NCI-H2171 treated with DMSO at 0.1 percent for 48 hours (cell line): ENCODE measurements at regions not wholly inside any gene's neighbourhood (a gene's known extent, or its start where the extent isn't known, plus 50 kb on each side); places are given as distances from the start of the nearest gene placed in this dataset.
"Not testable (repeated sequence)": the region's sequence is repeated elsewhere in the genome, so short reads cannot be mapped to it uniquely, and the experiment has no call there.

Source experiments
- DNase-seq: peaks from one replicate; lab custom pipeline; 2025; lab: John Stamatoyannopoulos, UW

- no peak for DNase-seq
Measured at GRCh38 chr4:55251896-55252295, 94.1 kb upstream of the SRD5A3 start.

- no peak for DNase-seq
Measured at GRCh38 chr4:55253948-55254593, 92.0 kb upstream of the SRD5A3 start.

GRCh38 chr4:55255179-55255578 lies 90.9 kb upstream of the SRD5A3 start:
- DNase-seq = no peak

GRCh38 chr4:55256787-55257186 lies 89.3 kb upstream of the SRD5A3 start:
- no peak for DNase-seq

- DNase-seq = no peak
Measured at GRCh38 chr4:55258152-55258865, 87.7 kb upstream of the SRD5A3 start.

- no peak for DNase-seq
Measured at GRCh38 chr4:55259294-55259693, 86.7 kb upstream of the SRD5A3 start.

GRCh38 chr4:55269470-55269869 lies 76.6 kb upstream of the SRD5A3 start:
- no peak for DNase-seq

GRCh38 chr4:55269995-55270394 lies 76.0 kb upstream of the SRD5A3 start:
- no peak for DNase-seq

- no peak for DNase-seq
Measured at GRCh38 chr4:55270481-55270880, 75.6 kb upstream of the SRD5A3 start.

- no peak for DNase-seq
Measured at GRCh38 chr4:55272102-55272501, 73.9 kb upstream of the SRD5A3 start.

- no peak for DNase-seq
Measured at GRCh38 chr4:55272589-55272988, 73.5 kb upstream of the SRD5A3 start.

GRCh38 chr4:55277011-55277410 lies 69.0 kb upstream of the SRD5A3 start:
- DNase-seq = no peak

GRCh38 chr4:55278316-55278715 lies 67.7 kb upstream of the SRD5A3 start:
- no peak for DNase-seq

GRCh38 chr4:55280474-55280873 lies 65.6 kb upstream of the SRD5A3 start:
- DNase-seq = not testable (repeated sequence)

GRCh38 chr4:55281118-55281683 lies 64.8 kb upstream of the SRD5A3 start:
- not testable (repeated sequence) for DNase-seq

GRCh38 chr4:55284331-55284730 lies 61.7 kb upstream of the SRD5A3 start:
- DNase-seq = no peak

GRCh38 chr4:55291227-55291640 lies 54.8 kb upstream of the SRD5A3 start:
- DNase-seq = no peak

GRCh38 chr4:55296096-55296495 lies 49.9 kb upstream of the SRD5A3 start:
- no peak for DNase-seq
